HEK293T (cell line): ENCODE measurements at regions not wholly inside any gene's neighbourhood (a gene's known extent, or its start where the extent isn't known, plus 50 kb on each side); places are given as distances from the start of the nearest gene placed in this dataset.

ENCODE experiments used
- ARNT ChIP-seq: fragments of 450-650 bp; IDR thresholded peaks from 2 replicates; pipeline ENCODE4 v1.6.1; 2017; ENCODE audit warnings: mild to moderate bottlenecking
- BHLHE40 ChIP-seq: fragments of 450-650 bp; IDR thresholded peaks from 2 replicates; pipeline ENCODE4 v1.6.1; 2016; ENCODE audit warnings: mild to moderate bottlenecking, moderate library complexity, borderline replicate concordance
- ELF4 ChIP-seq: fragments of 450-650 bp; IDR thresholded peaks from 2 replicates; pipeline ENCODE4 v1.6.1; 2017; ENCODE audit warnings: antibody characterized with exemption
- FOXA1 ChIP-seq: fragments of 450-650 bp; IDR thresholded peaks from 2 replicates; pipeline ENCODE4 v1.6.1; 2016; ENCODE audit warnings: mild to moderate bottlenecking
- FOXM1 ChIP-seq: fragments of 450-650 bp; IDR thresholded peaks from 2 replicates; pipeline ENCODE4 v1.6.1; 2017; ENCODE audit warnings: mild to moderate bottlenecking, borderline replicate concordance
- HDGF ChIP-seq: fragments of 450-650 bp; IDR thresholded peaks from 2 replicates; pipeline ENCODE4 v1.6.1; 2017; ENCODE audit warnings: antibody characterized with exemption, borderline replicate concordance
- LEF1 ChIP-seq: fragments of 450-650 bp; IDR thresholded peaks from 2 replicates; pipeline ENCODE4 v1.6.1; 2017; ENCODE audit warnings: mild to moderate bottlenecking, borderline replicate concordance
- NFRKB ChIP-seq: fragments of 450-650 bp; IDR thresholded peaks from 2 replicates; pipeline ENCODE4 v1.6.1; 2016; ENCODE audit warnings: mild to moderate bottlenecking, moderate library complexity
- PKNOX1 ChIP-seq: fragments of 450-650 bp; IDR thresholded peaks from 2 replicates; pipeline ENCODE4 v1.6.1; 2016
- SP1 ChIP-seq: fragments of 450-650 bp; IDR thresholded peaks from 2 replicates; pipeline ENCODE4 v1.6.1; 2017
- SUZ12 ChIP-seq: fragments of 450-650 bp; IDR thresholded peaks from 2 replicates; pipeline ENCODE4 v1.6.1; 2016; ENCODE audit warnings: mild to moderate bottlenecking
- TARDBP ChIP-seq: fragments of 450-650 bp; IDR thresholded peaks from 2 replicates; pipeline ENCODE4 v1.6.1; 2016
- ZNF384 ChIP-seq: fragments of 450-650 bp; IDR thresholded peaks from 2 replicates; pipeline ENCODE4 v1.6.1; 2016

- no peak for TF ChIP-seq HDGF
- TF ChIP-seq ARNT, result no peak
- no peak for TF ChIP-seq FOXM1
- TF ChIP-seq ZNF384, result no peak
- no peak for TF ChIP-seq BHLHE40
- TF ChIP-seq TARDBP, result no peak
- TF ChIP-seq FOXA1, result no peak
- no peak for TF ChIP-seq ELF4
- TF ChIP-seq SP1, result no peak
- no peak for TF ChIP-seq PKNOX1
- no peak for TF ChIP-seq LEF1
- TF ChIP-seq SUZ12, result no peak
- no peak for TF ChIP-seq NFRKB
Measured at GRCh38 chr15:26391567-26392194, 381.2 kb downstream of the GABRB3 start.
